ENCODE measurements at regions not wholly inside any gene's neighbourhood (a gene's known extent, or its start where the extent isn't known, plus 50 kb on each side); places are given as distances from the start of the nearest gene placed in this dataset.

GRCh38 chr12:97411341-97411740, 51.3 kb upstream of the RMST start:
- Histone ChIP-seq H3K27ac (ENCODE audit: low read depth in 2 of 2, low read length in 2 of 2) (no peak overlapping the region), H3K9ac (ENCODE audit: low read length in 3 of 3) (no peak overlapping the region), H3K9me3 (ENCODE audit: control insufficient read depth in 2 of 3, insufficient read depth in 1 of 3, low read length in 3 of 3) (no peaks in the 10 kb centered on the region), H3K4me3 (ENCODE audit: low read length in 3 of 3) (no peak overlapping the region), H3K36me3 (ENCODE audit: control insufficient read depth in 2 of 3, insufficient read depth in 3 of 3, low read length in 3 of 3) (no peaks in the 10 kb centered on the region), H3K4me1 (ENCODE audit: control insufficient read depth in 2 of 3, insufficient read depth in 2 of 3, low read depth in 1 of 3, low read length in 3 of 3) (no peaks in the 10 kb centered on the region), H3K27me3 (ENCODE audit: control insufficient read depth, insufficient read depth, low read length) (no peaks in the 10 kb centered on the region)
- intact Hi-C loops (cut with DNase I): no loop called here
- no peak for FAIRE-seq
- DNase-seq: no peak
- no peak for TF ChIP-seq CTCF (IDR thresholded peaks at IDR 0.05; ENCODE audit: borderline replicate concordance, extremely low read depth, insufficient read depth)

Data from kidney (tissue), 13 donors.